Endothelial cell of umbilical vein (primary cell): ENCODE measurements at regions not wholly inside any gene's neighbourhood (a gene's known extent, or its start where the extent isn't known, plus 50 kb on each side); places are given as distances from the start of the nearest gene placed in this dataset.

ENCODE experiments used
- CTCF ChIP-seq, 2 donors: IDR thresholded peaks; 1 replicate in 1 of 2; 2 replicates in 1 of 2; pipeline ENCODE4 v1.5.1; 2011; ENCODE audit warnings: low read length in 2 of 2, mild to moderate bottlenecking in 2 of 2, moderate library complexity in 2 of 2, control low read depth in 1 of 2, inconsistent platforms in 1 of 2, low read depth in 1 of 2; ENCODE audit not compliant: insufficient read depth in 1 of 2; ENCODE audit errors: extremely low read depth in 1 of 2
- EZH2 ChIP-seq: IDR thresholded peaks from 2 replicates; pipeline ENCODE4 v1.6.1; 2012; ENCODE audit warnings: borderline replicate concordance, low read depth, mild to moderate bottlenecking, moderate library complexity, low read length, inconsistent platforms; ENCODE audit not compliant: severe bottlenecking
- FOS ChIP-seq: IDR thresholded peaks from 2 replicates; pipeline ENCODE4 v1.6.1; 2011; ENCODE audit warnings: mild to moderate bottlenecking, low read length, moderate library complexity, borderline replicate concordance; ENCODE audit not compliant: insufficient read depth

DNA sequence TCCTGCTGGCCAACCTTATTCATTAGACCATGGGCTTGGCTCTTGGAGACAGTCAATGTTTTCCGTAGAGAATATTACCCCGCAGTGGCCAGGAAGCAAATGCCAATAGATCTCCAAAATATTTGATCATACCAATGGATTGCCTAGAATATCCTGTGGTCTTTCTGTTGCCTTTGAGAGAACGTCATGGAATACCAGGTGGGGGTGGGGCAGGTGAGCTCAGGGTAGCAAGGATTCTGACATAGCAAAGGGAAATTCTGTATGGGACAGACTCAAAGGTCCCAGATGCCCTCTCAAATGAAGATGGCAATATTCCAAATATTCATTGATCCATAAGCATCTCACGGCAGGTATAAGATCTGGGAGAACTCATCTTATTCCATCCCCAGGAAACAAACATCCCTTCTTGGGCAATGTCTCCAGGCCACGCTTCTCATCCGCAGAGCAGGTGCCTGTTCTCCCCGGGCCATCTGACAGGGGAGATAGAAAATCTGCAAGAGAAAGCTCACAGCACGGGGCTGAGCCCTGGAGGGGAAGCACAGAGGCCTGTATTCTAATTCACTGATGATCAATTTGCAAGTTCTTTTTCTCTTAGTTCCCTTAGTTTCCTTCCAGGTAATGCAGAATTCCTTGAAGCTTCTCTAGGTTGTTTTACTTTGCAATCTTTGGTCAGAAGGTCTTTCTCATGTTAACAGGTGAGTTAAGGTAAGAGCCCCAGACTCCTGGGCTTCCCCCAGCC is 69.6 kb upstream of the TSHZ3 start:
- TF ChIP-seq CTCF (IDR thresholded peaks at IDR 0.05; ENCODE audit: extremely low read depth in 1 of 2, insufficient read depth in 1 of 2, low read depth in 1 of 2, low read length in 2 of 2) (no peak), FOS (no peak), EZH2 (no peak)
